Upper lobe of left lung (tissue), 4 donors: ENCODE measurements at regions not wholly inside any gene's neighbourhood (a gene's known extent, or its start where the extent isn't known, plus 50 kb on each side); places are given as distances from the start of the nearest gene placed in this dataset.

ENCODE experiments used
- CTCF ChIP-seq, 6 experiments: fragments of 450-650 bp in 4 of 6; fragments of 200-600 bp in 2 of 6; sonication (generic) in 2 of 6; IDR thresholded peaks; one replicate each; pipeline ENCODE4 v1.5.1; 2016 to 2019; ENCODE audit warnings: antibody characterized with exemption in 6 of 6
- EP300 ChIP-seq, 4 donors: sonication (generic); formaldehyde crosslinking; IDR thresholded peaks; one replicate each; pipeline ENCODE4 v1.5.1; 2017; ENCODE audit warnings: antibody characterized with exemption in 4 of 4, control low read depth in 2 of 4
- POLR2A ChIP-seq, 4 donors: fragments of 450-650 bp; IDR thresholded peaks; one replicate each; pipeline ENCODE4 v1.5.1; 2016 to 2017; ENCODE audit warnings: antibody characterized with exemption in 4 of 4, mild to moderate bottlenecking in 2 of 4

GRCh38 chr7:144892761-144893160 is 56.9 kb upstream of the TPK1 start:
- TF ChIP-seq POLR2A (IDR thresholded peaks at IDR 0.05) (no peak), CTCF (IDR thresholded peaks at IDR 0.05) (no peak), EP300 (IDR thresholded peaks at IDR 0.05) (no peak)
